Smooth muscle cell (in vitro differentiated cells): ENCODE measurements at regions not wholly inside any gene's neighbourhood (a gene's known extent, or its start where the extent isn't known, plus 50 kb on each side); places are given as distances from the start of the nearest gene placed in this dataset.

Experiments
- DNase-seq: peaks from one replicate; lab custom pipeline; 2025; ENCODE audit not compliant: unreplicated experiment; lab: John Stamatoyannopoulos, UW
- H2AFZ ChIP-seq: fragments of 200-600 bp; sonication (generic); 2 replicates; pipeline ENCODE4 v1.6.0; 2016; ENCODE audit warnings: antibody characterized with exemption, low read depth, mild to moderate bottlenecking
- H3F3A ChIP-seq: fragments of 200-600 bp; sonication (generic); 2 replicates; pipeline ENCODE4 v1.6.0; 2017; ENCODE audit warnings: antibody characterized with exemption, low read depth
- H3K27ac ChIP-seq: fragments of 200-600 bp; sonication (generic); 2 replicates; pipeline ENCODE4 v1.5.1; 2016; ENCODE audit warnings: low read depth, mild to moderate bottlenecking
- H3K27me3 ChIP-seq: fragments of 200-600 bp; sonication (generic); 2 replicates; pipeline ENCODE4 v1.6.1; 2016; ENCODE audit warnings: low read depth, mild to moderate bottlenecking
- H3K36me3 ChIP-seq: fragments of 200-600 bp; sonication (generic); 2 replicates; pipeline ENCODE4 v1.5.1; 2016; ENCODE audit warnings: low read depth
- H3K4me1 ChIP-seq: fragments of 200-600 bp; sonication (generic); 2 replicates; pipeline ENCODE4 v1.5.1; 2016; ENCODE audit warnings: low read depth
- H3K4me2 ChIP-seq: fragments of 200-600 bp; sonication (generic); 2 replicates; pipeline ENCODE4 v1.6.0; 2016; ENCODE audit warnings: mild to moderate bottlenecking
- H3K4me3 ChIP-seq: fragments of 200-600 bp; sonication (generic); 2 replicates; pipeline ENCODE4 v1.5.1; 2016; ENCODE audit warnings: mild to moderate bottlenecking
- H3K79me2 ChIP-seq: fragments of 200-600 bp; sonication (generic); 2 replicates; pipeline ENCODE4 v1.6.0; 2016; ENCODE audit warnings: low read depth, mild to moderate bottlenecking
- H3K9ac ChIP-seq: fragments of 200-600 bp; sonication (generic); 2 replicates; pipeline ENCODE4 v1.6.0; 2016; ENCODE audit warnings: low read depth
- H3K9me3 ChIP-seq: fragments of 200-600 bp; sonication (generic); replicated peaks from 2 replicates; pipeline ENCODE4 v1.5.1; 2016; ENCODE audit warnings: low read depth
- H4K20me1 ChIP-seq: fragments of 200-600 bp; sonication (generic); 2 replicates; pipeline ENCODE4 v1.6.0; 2016; ENCODE audit warnings: low read depth
- WGBS: methylation state at CpG from one replicate; pipeline ENCODE4 v1.1.7; 2016; ENCODE audit warnings: low lambda C conversion rate; 5-methylcytosine and 5-hydroxymethylcytosine counted together
- TF ChIP-seq, protein P1 (sequence below): fragments of 200-600 bp; sonication (generic); IDR thresholded peaks from 2 replicates; pipeline ENCODE4 v1.5.1; 2017; ENCODE audit warnings: borderline replicate concordance, mild to moderate bottlenecking, antibody characterized with exemption; ENCODE audit not compliant: insufficient read depth, poor library complexity, severe bottlenecking

GRCh38 chr15:56817321-56818080 lies 84.2 kb upstream of the ZNF280D start:
- 54% methylated on average over 1 of the region's 1 CpG for WGBS
- no peak overlapping the region for H3K4me2 ChIP-seq

GRCh38 chr15:56816781-56817180 lies 83.5 kb upstream of the ZNF280D start:
- Histone ChIP-seq H3F3A (no peaks in the 10 kb centered on the region), H3K9me3 (no peaks in the 10 kb centered on the region), H3K4me2 (no peak overlapping the region), H3K36me3 (no peaks in the 10 kb centered on the region), H3K9ac (no peak overlapping the region), H3K79me2 (no peaks in the 10 kb centered on the region), H3K27me3 (no peaks in the 10 kb centered on the region), H3K4me1 (no peaks in the 10 kb centered on the region), H3K27ac (no peak overlapping the region), H3K4me3 (no peak overlapping the region), H4K20me1 (no peaks in the 10 kb centered on the region), H2AFZ (no peak overlapping the region)
- WGBS: 76% methylated on average over 4 of the region's 4 CpGs
- TF ChIP-seq, protein P1, sequence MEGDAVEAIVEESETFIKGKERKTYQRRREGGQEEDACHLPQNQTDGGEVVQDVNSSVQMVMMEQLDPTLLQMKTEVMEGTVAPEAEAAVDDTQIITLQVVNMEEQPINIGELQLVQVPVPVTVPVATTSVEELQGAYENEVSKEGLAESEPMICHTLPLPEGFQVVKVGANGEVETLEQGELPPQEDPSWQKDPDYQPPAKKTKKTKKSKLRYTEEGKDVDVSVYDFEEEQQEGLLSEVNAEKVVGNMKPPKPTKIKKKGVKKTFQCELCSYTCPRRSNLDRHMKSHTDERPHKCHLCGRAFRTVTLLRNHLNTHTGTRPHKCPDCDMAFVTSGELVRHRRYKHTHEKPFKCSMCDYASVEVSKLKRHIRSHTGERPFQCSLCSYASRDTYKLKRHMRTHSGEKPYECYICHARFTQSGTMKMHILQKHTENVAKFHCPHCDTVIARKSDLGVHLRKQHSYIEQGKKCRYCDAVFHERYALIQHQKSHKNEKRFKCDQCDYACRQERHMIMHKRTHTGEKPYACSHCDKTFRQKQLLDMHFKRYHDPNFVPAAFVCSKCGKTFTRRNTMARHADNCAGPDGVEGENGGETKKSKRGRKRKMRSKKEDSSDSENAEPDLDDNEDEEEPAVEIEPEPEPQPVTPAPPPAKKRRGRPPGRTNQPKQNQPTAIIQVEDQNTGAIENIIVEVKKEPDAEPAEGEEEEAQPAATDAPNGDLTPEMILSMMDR: no peak
- no peak for DNase-seq

More at GRCh38 chr15:56817321-56818080, 84.2 kb upstream of the ZNF280D start:
- DNase-seq: no peak
- Histone ChIP-seq H3K27me3 (no peaks in the 10 kb centered on the region), H3K79me2 (no peaks in the 10 kb centered on the region), H3K9me3 (no peaks in the 10 kb centered on the region), H3K36me3 (no peaks in the 10 kb centered on the region), H3F3A (no peaks in the 10 kb centered on the region), H4K20me1 (no peaks in the 10 kb centered on the region), H3K4me1 (no peaks in the 10 kb centered on the region), H3K4me3 (no peak overlapping the region), H3K9ac (no peak overlapping the region), H3K27ac (no peak overlapping the region), H2AFZ (no peak overlapping the region)
- TF ChIP-seq, protein P1: no peak

- Histone ChIP-seq H3F3A (no peaks in the 10 kb centered on the region), H3K9me3 (no peaks in the 10 kb centered on the region)
- 92% methylated on average over 12 of the region's 12 CpGs for WGBS
Measured at GRCh38 chr15:56815247-56815646, 81.9 kb upstream of the ZNF280D start.

More at GRCh38 chr15:56815247-56815646, 81.9 kb upstream of the ZNF280D start:
- Histone ChIP-seq H2AFZ (no peak overlapping the region), H3K9ac (no peak overlapping the region), H3K27me3 (no peaks in the 10 kb centered on the region), H3K4me1 (no peaks in the 10 kb centered on the region), H3K79me2 (no peaks in the 10 kb centered on the region), H3K4me2 (no peak overlapping the region), H3K36me3 (no peaks in the 10 kb centered on the region), H3K27ac (no peak overlapping the region), H3K4me3 (no peak overlapping the region), H4K20me1 (no peaks in the 10 kb centered on the region)
- no peak for DNase-seq
- TF ChIP-seq, protein P1: no peak
